HG03558 (cell line): ENCODE measurements at regions not wholly inside any gene's neighbourhood (a gene's known extent, or its start where the extent isn't known, plus 50 kb on each side); places are given as distances from the start of the nearest gene placed in this dataset.
"Not testable (repeated sequence)": the region's sequence is repeated elsewhere in the genome, so short reads cannot be mapped to it uniquely, and the experiment has no call there.

ENCODE experiments used
- ATAC-seq: cut with Tn5 transposase; IDR thresholded peaks from one replicate; pipeline ENCODE4 v1.9.1; 2021; ENCODE audit warnings: moderate number of reproducible peaks; ENCODE audit not compliant: unreplicated experiment; ENCODE audit errors: extremely low read depth

- no peak for ATAC-seq
These were observed 681.0 kb downstream of the C6orf118 start for GRCh38 chr6:164628302-164628931.

- no peak for ATAC-seq
These were observed 692.4 kb downstream of the C6orf118 start for GRCh38 chr6:164616917-164617524.

- no peak for ATAC-seq
These were observed 696.7 kb downstream of the C6orf118 start for GRCh38 chr6:164612751-164613150.

- not testable (repeated sequence) for ATAC-seq
These were observed 698.5 kb downstream of the C6orf118 start for GRCh38 chr6:164610859-164611258.

GRCh38 chr6:164602415-164602814, 707.0 kb downstream of the C6orf118 start:
- ATAC-seq: not testable (repeated sequence)

GRCh38 chr6:164581563-164581962, 727.8 kb downstream of the C6orf118 start:
- no peak for ATAC-seq

GRCh38 chr6:164579035-164579434, 730.4 kb downstream of the C6orf118 start:
- ATAC-seq: no peak

- ATAC-seq: no peak
These were observed 730.8 kb downstream of the C6orf118 start for GRCh38 chr6:164578616-164579015.

GRCh38 chr6:164570801-164571200, 738.6 kb downstream of the C6orf118 start:
- no peak for ATAC-seq

- no peak for ATAC-seq
These were observed 739.9 kb downstream of the C6orf118 start for GRCh38 chr6:164569509-164569908.

- no peak for ATAC-seq
These were observed 745.5 kb downstream of the C6orf118 start for GRCh38 chr6:164563924-164564323.

GRCh38 chr6:164561656-164562055, 747.7 kb downstream of the C6orf118 start:
- ATAC-seq: no peak

GRCh38 chr6:164554700-164555476, 754.5 kb downstream of the C6orf118 start:
- ATAC-seq: no peak

GRCh38 chr6:164554226-164554625, 755.2 kb downstream of the C6orf118 start:
- ATAC-seq: no peak

GRCh38 chr6:164551706-164552105, 757.7 kb downstream of the C6orf118 start:
- no peak for ATAC-seq

- ATAC-seq: no peak
These were observed 762.3 kb downstream of the C6orf118 start for GRCh38 chr6:164547076-164547475.

- ATAC-seq: no peak
These were observed 763.1 kb downstream of the C6orf118 start for GRCh38 chr6:164546263-164546662.

GRCh38 chr6:164534070-164534766, 775.2 kb downstream of the C6orf118 start:
- ATAC-seq: no peak

- no peak for ATAC-seq
These were observed 776.4 kb downstream of the C6orf118 start for GRCh38 chr6:164533045-164533362.

GRCh38 chr6:164532198-164533044, 777.0 kb downstream of the C6orf118 start:
- ATAC-seq: no peak
